SU-DHL-6 (cell line): ENCODE measurements at regions not wholly inside any gene's neighbourhood (a gene's known extent, or its start where the extent isn't known, plus 50 kb on each side); places are given as distances from the start of the nearest gene placed in this dataset.

ENCODE experiments used
- H2AFZ ChIP-seq: fragments of 200-600 bp; sonication (generic); 2 replicates; pipeline ENCODE4 v1.6.1; 2014; ENCODE audit warnings: low read depth, mild to moderate bottlenecking, moderate library complexity, mixed read lengths, antibody characterized with exemption, low read length; ENCODE audit not compliant: severe bottlenecking
- H3F3A ChIP-seq: fragments of 200-600 bp; shearing (Covaris generic); 2 replicates; pipeline ENCODE4 v1.6.0; 2016; ENCODE audit warnings: antibody characterized with exemption, mild to moderate bottlenecking; ENCODE audit not compliant: insufficient read depth
- H3K27ac ChIP-seq: fragments of 200-600 bp; sonication (generic); 2 replicates; pipeline ENCODE4 v1.5.1; 2016; ENCODE audit warnings: low read depth, mild to moderate bottlenecking, low read length, moderate library complexity, mixed read lengths
- H3K27me3 ChIP-seq: fragments of 200-600 bp; sonication (generic), shearing (Covaris generic); 2 replicates; pipeline ENCODE4 v1.6.0; 2014; ENCODE audit warnings: mild to moderate bottlenecking, low read length
- H3K36me3 ChIP-seq: fragments of 200-600 bp; sonication (generic); 2 replicates; pipeline ENCODE4 v1.6.1; 2014; ENCODE audit warnings: mild to moderate bottlenecking, low read length, mixed read lengths
- H3K4me2 ChIP-seq: fragments of 300-600, 200-600 bp; shearing (Covaris generic), sonication (generic); 2 replicates; pipeline ENCODE4 v1.6.0; 2014; ENCODE audit warnings: low read length, low read depth, mild to moderate bottlenecking; ENCODE audit not compliant: poor library complexity, severe bottlenecking
- H3K4me3 ChIP-seq: fragments of 200-600 bp; sonication (generic); 2 replicates; pipeline ENCODE4 v1.5.1; 2014; ENCODE audit warnings: antibody characterized with exemption, low read length, mild to moderate bottlenecking, mixed read lengths; ENCODE audit not compliant: insufficient read depth, poor library complexity, severe bottlenecking
- H3K79me2 ChIP-seq: fragments of 200-600 bp; sonication (generic); 2 replicates; pipeline ENCODE4 v1.6.1; 2014; ENCODE audit warnings: mild to moderate bottlenecking, low read length, moderate library complexity; ENCODE audit not compliant: insufficient read depth
- H3K9ac ChIP-seq: fragments of 200-600 bp; sonication (generic); 2 replicates; pipeline ENCODE4 v1.7.0; 2014; ENCODE audit warnings: mild to moderate bottlenecking, low read length
- H3K9me2 ChIP-seq: fragments of 200-600 bp; sonication (generic); replicated peaks from 2 replicates; pipeline ENCODE4 v1.6.1; 2014; ENCODE audit warnings: low read length; ENCODE audit not compliant: insufficient read depth
- H3K9me3 ChIP-seq: fragments of 200-600 bp; sonication (generic); 2 replicates; pipeline ENCODE4 v1.6.1; 2014; ENCODE audit warnings: low read length, mixed read lengths; ENCODE audit not compliant: insufficient read depth
- H4K20me1 ChIP-seq: fragments of 200-600 bp; sonication (generic); 2 replicates; pipeline ENCODE4 v1.6.1; 2014; ENCODE audit warnings: low read depth, mild to moderate bottlenecking, antibody characterized with exemption, low read length, moderate library complexity, mixed read lengths
- CTCF ChIP-seq: fragments of 200-600 bp; sonication (generic); IDR thresholded peaks from one replicate; pipeline ENCODE4 v1.5.1; 2017; ENCODE audit warnings: antibody characterized with exemption, mild to moderate bottlenecking, low read length, moderate library complexity; ENCODE audit not compliant: insufficient read depth, poor library complexity, severe bottlenecking
- EZH2phosphoT487 ChIP-seq: fragments of 200-600 bp; sonication (generic), shearing (Covaris generic); conservative IDR thresholded peaks from 2 replicates; pipeline ENCODE4 v1.6.1; 2018; ENCODE audit warnings: mild to moderate bottlenecking, antibody characterized with exemption, low read length, moderate library complexity, mixed read lengths

GRCh38 chr1:165124772-165125171 is 231.7 kb downstream of the LMX1A start:
- Histone ChIP-seq H3K9me3 (no peaks in the 10 kb centered on the region), H3K9ac (no peak overlapping the region), H3F3A (no peaks in the 10 kb centered on the region), H4K20me1 (no peaks in the 10 kb centered on the region), H3K27me3 (no peaks in the 10 kb centered on the region), H3K79me2 (no peaks in the 10 kb centered on the region), H3K36me3 (no peaks in the 10 kb centered on the region), H3K4me2 (no peak overlapping the region), H3K9me2 (no peaks in the 10 kb centered on the region), H3K27ac (no peak overlapping the region), H2AFZ (no peak overlapping the region), H3K4me3 (no peak overlapping the region)
- TF ChIP-seq EZH2phosphoT487 (no peak), CTCF (no peak)

- Histone ChIP-seq H3K36me3 (no peaks in the 10 kb centered on the region), H3K9me3 (no peaks in the 10 kb centered on the region), H3K27ac (no peak overlapping the region), H3K4me3 (no peak overlapping the region), H3K9ac (no peak overlapping the region), H3K9me2 (no peaks in the 10 kb centered on the region), H3K27me3 (no peaks in the 10 kb centered on the region), H3F3A (no peaks in the 10 kb centered on the region), H4K20me1 (no peaks in the 10 kb centered on the region), H2AFZ (no peak overlapping the region), H3K79me2 (no peaks in the 10 kb centered on the region), H3K4me2 (no peak overlapping the region)
- TF ChIP-seq CTCF (no peak), EZH2phosphoT487 (no peak)
Measured at GRCh38 chr1:165119086-165119485, 237.4 kb downstream of the LMX1A start.

GRCh38 chr1:165117482-165117881 is 239.0 kb downstream of the LMX1A start:
- no peaks in the 10 kb centered on the region for H3K79me2 ChIP-seq
- no peak overlapping the region for H3K27ac ChIP-seq

More at GRCh38 chr1:165117482-165117881, 239.0 kb downstream of the LMX1A start:
- Histone ChIP-seq H4K20me1 (no peaks in the 10 kb centered on the region), H3F3A (no peaks in the 10 kb centered on the region), H3K9me3 (no peaks in the 10 kb centered on the region), H3K9me2 (no peaks in the 10 kb centered on the region), H2AFZ (no peak overlapping the region), H3K36me3 (no peaks in the 10 kb centered on the region), H3K9ac (no peak overlapping the region), H3K27me3 (no peaks in the 10 kb centered on the region), H3K4me3 (no peak overlapping the region), H3K4me2 (no peak overlapping the region)
- TF ChIP-seq CTCF (no peak), EZH2phosphoT487 (no peak)
